Fibroblast of lung (primary cell): ENCODE measurements at regions not wholly inside any gene's neighbourhood (a gene's known extent, or its start where the extent isn't known, plus 50 kb on each side); places are given as distances from the start of the nearest gene placed in this dataset.

Experiments used
- DNase-seq, 2 donors: peaks; one replicate each; pipeline versions ENCODE4 v3.0.0 to v3.0.0-alpha.2; 2010; ENCODE audit warnings: low read depth in 2 of 2
- H2AFZ ChIP-seq: 2 replicates; pipeline ENCODE4 v1.5.1; 2012; ENCODE audit warnings: low read length, control low read depth, inconsistent platforms
- H3K27ac ChIP-seq: 2 replicates; pipeline ENCODE4 v1.5.1; 2011; ENCODE audit warnings: low read length, control low read depth; ENCODE audit not compliant: insufficient read depth
- H3K27me3 ChIP-seq: 2 replicates; pipeline ENCODE4 v1.5.1; 2011; ENCODE audit warnings: mild to moderate bottlenecking, low read length; ENCODE audit not compliant: control insufficient read depth, insufficient read depth
- H3K36me3 ChIP-seq: 2 replicates; pipeline ENCODE4 v1.5.1; 2011; ENCODE audit warnings: low read length; ENCODE audit not compliant: control insufficient read depth, insufficient read depth
- H3K4me1 ChIP-seq: 2 replicates; pipeline ENCODE4 v1.5.1; 2011; ENCODE audit warnings: low read length; ENCODE audit not compliant: control insufficient read depth, insufficient read depth; ENCODE audit errors: extremely low read depth
- H3K4me2 ChIP-seq: 2 replicates; pipeline ENCODE4 v1.5.1; 2011; ENCODE audit warnings: low read length, control low read depth; ENCODE audit not compliant: insufficient read depth; ENCODE audit errors: extremely low read depth
- H3K4me3 ChIP-seq, 4 experiments: fragments of 200-600 bp in 1 of 4; sonication (generic) in 1 of 4; replicated peaks in 1 of 4; 2 replicates each; pipeline ENCODE4 v1.5.1; 2011 to 2016; ENCODE audit warnings: low read length in 4 of 4, low read depth in 3 of 4, mild to moderate bottlenecking in 3 of 4, control low read depth in 2 of 4, inconsistent platforms in 1 of 4, mixed read lengths in 1 of 4; ENCODE audit not compliant: insufficient read depth in 1 of 4; ENCODE audit errors: control extremely low read depth in 1 of 4
- H3K79me2 ChIP-seq: 2 replicates; pipeline ENCODE4 v1.5.1; 2012; ENCODE audit warnings: mild to moderate bottlenecking, low read length, inconsistent platforms; ENCODE audit not compliant: control insufficient read depth, insufficient read depth
- H3K9ac ChIP-seq: 2 replicates; pipeline ENCODE4 v1.5.1; 2011; ENCODE audit warnings: mild to moderate bottlenecking, low read length, control low read depth; ENCODE audit not compliant: insufficient read depth
- H3K9me3 ChIP-seq: 2 replicates; pipeline ENCODE4 v1.5.1; 2012; ENCODE audit warnings: low read depth, low read length; ENCODE audit not compliant: control insufficient read depth, insufficient read depth
- H4K20me1 ChIP-seq: 2 replicates; pipeline ENCODE4 v1.5.1; 2011; ENCODE audit warnings: low read length; ENCODE audit not compliant: control insufficient read depth, insufficient read depth; ENCODE audit errors: extremely low read depth
- CTCF ChIP-seq, 2 donors: IDR thresholded peaks in 1 of 2; conservative IDR thresholded peaks in 1 of 2; 1 replicate in 1 of 2; 2 replicates in 1 of 2; pipeline ENCODE4 v1.5.1; 2011 to 2012; ENCODE audit warnings: low read length in 2 of 2, control low read depth in 1 of 2, inconsistent platforms in 1 of 2, low read depth in 1 of 2, mild to moderate bottlenecking in 1 of 2
- EZH2 ChIP-seq: IDR thresholded peaks from 2 replicates; pipeline ENCODE4 v1.5.1; 2012; ENCODE audit warnings: low read length, control low read depth, mild to moderate bottlenecking; ENCODE audit errors: missing control alignments

DNA sequence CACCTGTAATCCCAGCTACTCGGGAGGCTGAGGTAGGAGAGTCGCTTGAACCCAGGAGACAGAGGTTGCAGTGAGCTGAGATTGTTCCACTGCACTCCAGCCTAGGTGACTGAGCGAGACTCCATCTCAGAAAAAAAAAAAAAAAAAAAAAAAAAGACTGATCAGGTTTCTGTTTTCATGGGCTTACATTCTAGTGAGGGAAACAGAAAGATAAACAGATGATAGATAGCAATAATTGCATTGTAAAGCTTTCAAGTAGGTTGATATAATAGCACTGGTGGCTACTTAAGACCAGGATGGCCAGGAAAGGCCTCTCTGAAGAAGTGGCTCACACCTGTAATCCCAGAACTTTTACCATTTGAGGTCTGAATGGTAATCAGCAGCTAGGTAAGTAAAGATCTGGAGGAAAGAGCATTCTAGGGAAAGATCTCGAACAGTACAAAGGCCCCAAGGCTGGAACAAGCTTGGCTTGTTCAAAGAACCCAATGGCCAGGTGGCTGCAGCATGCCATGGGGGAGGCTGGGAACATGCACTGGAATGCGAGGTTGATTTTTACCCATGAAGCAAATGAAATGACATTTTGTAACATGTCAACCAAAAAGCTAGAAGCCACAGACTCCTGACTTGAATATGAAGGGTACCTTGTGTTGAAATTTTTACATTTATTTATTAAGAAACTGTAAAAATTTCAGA lies 108.3 kb upstream of the DHX40 start:
- no peak overlapping the region for H3K27ac ChIP-seq
- no peak overlapping the region for H3K9ac ChIP-seq
- no peaks in the 10 kb centered on the region for H3K27me3 ChIP-seq
- no peaks in the 10 kb centered on the region for H4K20me1 ChIP-seq
- H3K4me3 ChIP-seq = no peak overlapping the region
- DNase-seq = no peak
- no peak overlapping the region for H3K4me2 ChIP-seq
- TF ChIP-seq EZH2 = no peak
- no peak for TF ChIP-seq CTCF (conservative IDR thresholded peaks at IDR 0.05 in 1 of 2, IDR thresholded peaks at IDR 0.05 in 1 of 2; ENCODE audit: low read depth in 1 of 2, low read length in 2 of 2)
- no peaks in the 10 kb centered on the region for H3K36me3 ChIP-seq
- no peak overlapping the region for H2AFZ ChIP-seq
- no peaks in the 10 kb centered on the region for H3K9me3 ChIP-seq
- no peaks in the 10 kb centered on the region for H3K79me2 ChIP-seq
- H3K4me1 ChIP-seq = no peaks in the 10 kb centered on the region

GRCh38 chr17:59462385-59462784 lies 103.0 kb upstream of the DHX40 start:
- no peaks in the 10 kb centered on the region for H4K20me1 ChIP-seq
- TF ChIP-seq EZH2 (no peak), CTCF (conservative IDR thresholded peaks at IDR 0.05 in 1 of 2, IDR thresholded peaks at IDR 0.05 in 1 of 2; ENCODE audit: low read depth in 1 of 2, low read length in 2 of 2) (no peak)
- no peak overlapping the region for H3K9ac ChIP-seq
- no peak overlapping the region for H3K4me3 ChIP-seq
- no peak overlapping the region for H2AFZ ChIP-seq
- no peaks in the 10 kb centered on the region for H3K9me3 ChIP-seq
- H3K27ac ChIP-seq = no peak overlapping the region
- no peak for DNase-seq
- no peaks in the 10 kb centered on the region for H3K27me3 ChIP-seq
- no peak overlapping the region for H3K4me2 ChIP-seq
- H3K79me2 ChIP-seq = no peaks in the 10 kb centered on the region
- H3K4me1 ChIP-seq = no peaks in the 10 kb centered on the region
- no peaks in the 10 kb centered on the region for H3K36me3 ChIP-seq

DNA sequence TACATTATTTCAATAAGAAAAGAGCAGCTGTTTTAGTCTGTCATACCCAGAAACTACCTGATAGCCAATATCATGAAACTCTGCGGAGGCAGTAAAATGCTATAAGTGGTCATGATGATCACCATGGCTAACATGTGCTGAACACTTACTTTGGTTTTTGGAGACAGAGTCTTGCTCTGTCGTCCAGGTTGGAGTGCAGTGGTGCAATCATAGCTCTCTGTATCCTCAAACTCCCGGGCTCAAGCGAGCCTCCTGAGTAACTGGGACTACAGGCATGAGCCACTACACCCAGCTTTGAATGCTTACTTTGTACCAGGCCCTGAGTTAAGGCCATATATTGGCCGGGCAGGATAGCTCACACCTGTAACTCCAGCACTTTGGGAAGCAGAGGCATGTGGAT lies 101.2 kb upstream of the DHX40 start:
- no peak overlapping the region for H3K27ac ChIP-seq
- no peak overlapping the region for H3K4me3 ChIP-seq
- H3K27me3 ChIP-seq = no peaks in the 10 kb centered on the region
- no peaks in the 10 kb centered on the region for H3K4me1 ChIP-seq
- H4K20me1 ChIP-seq = no peaks in the 10 kb centered on the region
- TF ChIP-seq EZH2 = no peak
- TF ChIP-seq CTCF (conservative IDR thresholded peaks at IDR 0.05 in 1 of 2, IDR thresholded peaks at IDR 0.05 in 1 of 2; ENCODE audit: low read depth in 1 of 2, low read length in 2 of 2) = no peak
- DNase-seq = no peak
- H3K4me2 ChIP-seq = no peak overlapping the region
- H3K9ac ChIP-seq = no peak overlapping the region
- H3K79me2 ChIP-seq = no peaks in the 10 kb centered on the region
- no peaks in the 10 kb centered on the region for H3K9me3 ChIP-seq
- no peak overlapping the region for H2AFZ ChIP-seq
- H3K36me3 ChIP-seq = no peaks in the 10 kb centered on the region
